NT2/D1 (cell line): ENCODE measurements at regions not wholly inside any gene's neighbourhood (a gene's known extent, or its start where the extent isn't known, plus 50 kb on each side); places are given as distances from the start of the nearest gene placed in this dataset.

Experiments
- YY1 ChIP-seq: IDR thresholded peaks from 2 replicates; pipeline ENCODE4 v1.6.1; 2011; ENCODE audit not compliant: insufficient read length, insufficient read depth
- ZNF274 ChIP-seq: IDR thresholded peaks from 2 replicates; pipeline ENCODE4 v1.6.1; 2011; ENCODE audit warnings: mild to moderate bottlenecking, low read depth, low read length

GRCh38 chr1:217253351-217253750 is 377.5 kb downstream of the GPATCH2 start:
- TF ChIP-seq ZNF274: no peak
- no peak for TF ChIP-seq YY1
